Suprapubic skin (tissue), 4 donors: ENCODE measurements at regions not wholly inside any gene's neighbourhood (a gene's known extent, or its start where the extent isn't known, plus 50 kb on each side); places are given as distances from the start of the nearest gene placed in this dataset.

Experiments used
- DNase-seq, 2 donors: peaks; one replicate each; pipeline ENCODE4 v3.0.0-alpha.2; 2019; ENCODE audit warnings: low spot score in 2 of 2
- H3K27ac ChIP-seq: fragments of 200-600 bp; sonication (generic); one replicate; pipeline ENCODE4 v1.5.1; 2019
- H3K27me3 ChIP-seq: fragments of 200-600 bp; sonication (generic); one replicate; pipeline ENCODE4 v1.5.1; 2019
- H3K36me3 ChIP-seq: fragments of 200-600 bp; sonication (generic); one replicate; pipeline ENCODE4 v1.5.1; 2019
- H3K4me1 ChIP-seq: fragments of 200-600 bp; sonication (generic); one replicate; pipeline ENCODE4 v1.5.1; 2019
- H3K4me3 ChIP-seq: fragments of 200-600 bp; sonication (generic); one replicate; pipeline ENCODE4 v1.5.1; 2019; ENCODE audit warnings: mild to moderate bottlenecking
- H3K9me3 ChIP-seq: fragments of 200-600 bp; sonication (generic); one replicate; pipeline ENCODE4 v1.5.1; 2019
- CTCF ChIP-seq, 2 donors: fragments of 200-600 bp in 1 of 2; fragments of 450-650 bp in 1 of 2; sonication (generic) in 1 of 2; IDR thresholded peaks; one replicate each; pipeline ENCODE4 v1.5.1; 2016 to 2019; ENCODE audit warnings: antibody characterized with exemption in 2 of 2, mild to moderate bottlenecking in 1 of 2, moderate library complexity in 1 of 2
- EP300 ChIP-seq: sonication (generic); formaldehyde crosslinking; IDR thresholded peaks from one replicate; pipeline ENCODE4 v1.6.1; 2017; ENCODE audit warnings: antibody characterized with exemption
- POLR2A ChIP-seq, 2 donors: fragments of 450-650 bp; IDR thresholded peaks; one replicate each; pipeline ENCODE4 v1.6.1; 2017; ENCODE audit warnings: antibody characterized with exemption in 2 of 2, mild to moderate bottlenecking in 2 of 2, moderate library complexity in 2 of 2
- POLR2AphosphoS5 ChIP-seq, 3 donors: sonication (generic); formaldehyde crosslinking; IDR thresholded peaks; one replicate each; pipeline ENCODE4 v1.6.1; 2017; ENCODE audit warnings: antibody characterized with exemption in 3 of 3
- WGBS: methylation state at CpG from one replicate; pipeline ENCODE4 v1.1.5; 2018; 5-methylcytosine and 5-hydroxymethylcytosine counted together

DNA sequence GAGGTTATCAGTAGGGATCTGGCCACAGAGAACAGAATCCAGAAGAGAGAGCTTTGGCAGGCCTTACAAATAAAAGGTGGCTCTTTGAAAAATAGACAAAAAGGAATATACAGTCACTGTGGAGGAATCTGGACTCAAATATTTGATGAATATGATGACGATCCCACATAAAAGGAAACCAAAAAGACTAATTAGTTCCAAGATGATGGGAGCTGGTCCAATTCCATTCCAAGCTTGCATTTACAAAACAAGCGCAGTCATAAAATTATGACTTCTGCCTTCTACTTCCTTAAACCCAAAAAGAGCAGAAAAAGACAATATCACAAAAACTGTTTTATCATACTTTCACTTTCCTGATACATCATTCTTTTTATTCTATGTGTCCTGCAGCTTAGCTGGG is 285.8 kb downstream of the DIPK2A start:
- Histone ChIP-seq H3K36me3 (no peaks in the 10 kb centered on the region), H3K27ac (no peak overlapping the region), H3K9me3 (no peaks in the 10 kb centered on the region), H3K4me1 (no peaks in the 10 kb centered on the region), H3K4me3 (no peak overlapping the region), H3K27me3 (no peaks in the 10 kb centered on the region)
- WGBS: 51% methylated on average over 2 of the region's 2 CpGs
- TF ChIP-seq CTCF (IDR thresholded peaks at IDR 0.05) (no peak), POLR2AphosphoS5 (IDR thresholded peaks at IDR 0.05) (no peak), EP300 (no peak), POLR2A (IDR thresholded peaks at IDR 0.05) (no peak)
- DNase-seq: no peak

GRCh38 chr3:144259267-144259666 is 287.6 kb downstream of the DIPK2A start:
- no peaks in the 10 kb centered on the region for H3K27me3 ChIP-seq
- H3K9me3 ChIP-seq: no peaks in the 10 kb centered on the region
- TF ChIP-seq POLR2AphosphoS5 (IDR thresholded peaks at IDR 0.05) (no peak), CTCF (IDR thresholded peaks at IDR 0.05) (no peak), POLR2A (IDR thresholded peaks at IDR 0.05) (no peak), EP300 (no peak)
- peaks cover under 1% of the 10 kb centered on the region for H3K4me1 ChIP-seq
- no peak for DNase-seq
- H3K4me3 ChIP-seq: no peak overlapping the region
- no peaks in the 10 kb centered on the region for H3K36me3 ChIP-seq
- 89% methylated on average over 2 of the region's 2 CpGs for WGBS
- H3K27ac ChIP-seq: no peak overlapping the region

DNA sequence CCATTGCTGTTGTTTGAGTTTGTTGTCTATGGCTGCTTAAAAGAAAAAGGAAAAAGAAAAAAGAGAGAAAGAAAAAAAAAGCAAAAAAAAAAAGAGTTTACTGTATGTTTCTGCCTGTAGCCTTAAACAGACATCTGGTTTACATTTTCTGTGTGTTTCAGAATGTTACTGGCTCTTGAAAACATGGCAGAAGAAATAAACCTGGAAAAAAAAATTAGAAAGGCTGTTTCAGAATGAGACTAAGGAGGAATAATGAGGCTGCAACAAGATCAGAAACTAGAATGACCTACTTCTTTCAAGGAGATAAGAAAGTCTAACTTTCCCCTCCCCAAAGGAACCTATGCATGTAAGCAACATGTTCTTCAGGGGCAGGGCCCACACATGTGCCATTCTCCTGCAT is 292.1 kb downstream of the DIPK2A start:
- H3K36me3 ChIP-seq: no peaks in the 10 kb centered on the region
- H3K27me3 ChIP-seq: no peaks in the 10 kb centered on the region
- no peak overlapping the region for H3K4me3 ChIP-seq
- no peaks in the 10 kb centered on the region for H3K9me3 ChIP-seq
- H3K27ac ChIP-seq: no peak overlapping the region
- TF ChIP-seq POLR2AphosphoS5 (IDR thresholded peaks at IDR 0.05) (no peak), POLR2A (IDR thresholded peaks at IDR 0.05) (no peak), EP300 (no peak), CTCF (IDR thresholded peaks at IDR 0.05) (no peak)
- H3K4me1 ChIP-seq: peaks cover 14% of the 10 kb centered on the region
- no peak for DNase-seq

- WGBS: 86% methylated on average over 3 of the region's 3 CpGs
- H3K27ac ChIP-seq: no peak overlapping the region
- no peaks in the 10 kb centered on the region for H3K27me3 ChIP-seq
- H3K4me3 ChIP-seq: no peak overlapping the region
- H3K4me1 ChIP-seq: peaks cover 14% of the 10 kb centered on the region
- TF ChIP-seq CTCF (IDR thresholded peaks at IDR 0.05) (no peak), POLR2AphosphoS5 (IDR thresholded peaks at IDR 0.05) (no peak), EP300 (no peak), POLR2A (IDR thresholded peaks at IDR 0.05) (no peak)
- no peak for DNase-seq
- no peaks in the 10 kb centered on the region for H3K36me3 ChIP-seq
- H3K9me3 ChIP-seq: no peaks in the 10 kb centered on the region
Observed at GRCh38 chr3:144264350-144264749, 292.7 kb downstream of the DIPK2A start.

- Histone ChIP-seq H3K4me1 (peaks cover 14% of the 10 kb centered on the region), H3K9me3 (no peaks in the 10 kb centered on the region), H3K4me3 (no peak overlapping the region), H3K27ac (no peak overlapping the region), H3K27me3 (no peaks in the 10 kb centered on the region), H3K36me3 (no peaks in the 10 kb centered on the region)
- DNase-seq: no peak
- 75% methylated on average over 1 of the region's 1 CpG for WGBS
- no peak for TF ChIP-seq EP300
- TF ChIP-seq POLR2A (IDR thresholded peaks at IDR 0.05): no peak
- TF ChIP-seq POLR2AphosphoS5 (IDR thresholded peaks at IDR 0.05): no peak
- TF ChIP-seq CTCF (IDR thresholded peaks at IDR 0.05): no peak
Observed at GRCh38 chr3:144264794-144265193, 293.2 kb downstream of the DIPK2A start.
